ENCODE measurements at regions not wholly inside any gene's neighbourhood (a gene's known extent, or its start where the extent isn't known, plus 50 kb on each side); places are given as distances from the start of the nearest gene placed in this dataset.
A peak's percentile ranks its signal among the peaks of the same experiment; 100 is the strongest.
"Not testable (repeated sequence)": the region's sequence is repeated elsewhere in the genome, so short reads cannot be mapped to it uniquely, and the experiment has no call there.

DNA sequence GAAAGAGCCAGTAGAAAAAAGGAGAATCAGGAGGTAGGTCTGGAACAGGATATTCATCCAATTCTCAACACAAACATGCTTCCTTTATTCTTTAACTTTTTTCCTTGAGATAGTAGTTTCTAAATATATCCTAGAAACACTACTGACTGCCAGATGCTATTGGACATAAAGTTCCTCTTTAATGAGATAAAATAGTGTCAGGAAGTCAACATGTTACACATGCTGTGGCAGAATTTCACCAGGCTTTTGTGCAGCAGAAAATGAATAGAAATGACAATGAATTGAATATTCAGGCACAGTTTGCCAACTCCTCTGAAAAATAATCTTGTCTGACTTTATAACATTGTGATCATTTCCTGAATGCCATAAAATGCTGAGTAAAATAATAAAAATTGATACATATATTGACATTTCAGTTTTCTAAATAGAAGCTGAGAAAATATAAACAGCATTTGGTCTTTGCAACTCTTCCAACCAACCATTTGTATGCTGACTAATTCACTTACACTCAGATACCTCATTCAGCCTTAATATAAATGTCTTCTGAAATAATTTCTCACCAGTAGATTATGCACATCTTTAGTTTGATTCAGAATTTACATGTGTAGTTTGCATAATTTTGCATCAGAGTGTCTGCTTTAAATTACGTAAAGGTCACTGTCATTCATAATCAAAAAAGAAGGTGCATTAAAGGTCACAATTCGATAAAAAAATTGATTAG lies 486.1 kb upstream of the ADGRL2 start:
- no peak for DNase-seq

DNA sequence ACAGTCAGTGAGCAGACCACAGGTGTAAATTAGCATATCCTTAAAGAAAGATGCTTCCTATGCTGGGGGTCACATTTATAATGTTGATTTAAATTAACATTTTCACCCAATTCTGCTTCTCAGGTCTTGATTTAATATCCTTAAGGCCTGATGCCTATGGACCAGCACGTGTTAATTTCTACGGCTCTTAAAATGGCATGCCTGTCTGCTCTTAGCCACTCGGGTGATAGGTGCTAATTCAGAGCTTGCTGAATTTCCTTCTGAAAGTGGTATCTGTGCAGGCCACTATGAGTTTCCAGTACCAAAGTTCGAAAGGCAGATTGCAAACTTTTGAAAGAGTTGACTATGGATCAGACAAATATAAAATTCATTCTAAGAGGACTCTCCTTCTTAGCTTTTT lies 487.4 kb upstream of the ADGRL2 start:
- DNase-seq = no peak

GRCh38 chr1:81312272-81312754 lies 488.4 kb upstream of the ADGRL2 start:
- no peak for DNase-seq

- no peak for DNase-seq
These were observed 490.5 kb upstream of the ADGRL2 start for GRCh38 chr1:81310250-81310649.

GRCh38 chr1:81308191-81308590 lies 492.5 kb upstream of the ADGRL2 start:
- no peak for DNase-seq

DNA sequence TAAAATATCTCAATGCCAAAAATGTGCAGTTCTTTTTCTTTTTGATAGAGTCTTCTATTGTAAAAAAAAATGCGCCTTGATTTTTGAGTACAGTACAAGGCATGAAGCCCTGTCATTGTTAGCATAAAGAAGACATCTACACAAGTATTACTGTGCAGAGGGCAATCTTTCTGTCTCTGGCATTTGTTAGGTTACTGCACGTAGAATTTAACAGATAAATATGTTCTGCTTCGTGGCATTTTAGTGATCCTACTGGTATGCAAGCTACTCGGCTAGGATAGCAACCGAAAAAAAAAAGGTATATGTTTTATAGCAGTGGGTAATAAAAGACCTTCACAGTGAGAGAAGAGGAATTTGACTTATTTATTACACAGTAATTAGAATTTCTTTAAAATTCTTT lies 492.9 kb upstream of the ADGRL2 start:
- no peak for DNase-seq

DNA sequence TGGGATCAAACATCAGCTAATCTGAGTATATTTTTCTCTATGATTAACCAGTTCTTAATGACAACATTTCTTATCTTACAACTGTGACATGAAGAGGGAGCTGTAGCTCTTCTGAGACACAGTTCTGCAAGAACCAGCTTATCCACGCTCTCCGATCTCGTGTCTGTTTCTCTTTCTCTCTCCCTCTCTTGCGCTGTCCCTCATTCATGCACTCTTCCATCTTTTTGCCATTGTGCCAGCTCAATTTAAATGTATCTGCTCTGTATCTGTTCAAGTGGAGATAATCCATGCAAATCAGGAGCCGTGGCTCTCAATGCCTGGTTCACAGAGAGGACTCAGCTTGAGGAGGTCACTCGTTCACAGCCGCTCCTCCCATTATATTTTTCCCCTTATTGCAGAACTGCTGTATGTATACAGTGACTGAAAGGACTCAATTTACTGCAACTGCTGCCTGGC lies 494.7 kb upstream of the ADGRL2 start:
- DNase-seq = peak; percentile 39

DNA sequence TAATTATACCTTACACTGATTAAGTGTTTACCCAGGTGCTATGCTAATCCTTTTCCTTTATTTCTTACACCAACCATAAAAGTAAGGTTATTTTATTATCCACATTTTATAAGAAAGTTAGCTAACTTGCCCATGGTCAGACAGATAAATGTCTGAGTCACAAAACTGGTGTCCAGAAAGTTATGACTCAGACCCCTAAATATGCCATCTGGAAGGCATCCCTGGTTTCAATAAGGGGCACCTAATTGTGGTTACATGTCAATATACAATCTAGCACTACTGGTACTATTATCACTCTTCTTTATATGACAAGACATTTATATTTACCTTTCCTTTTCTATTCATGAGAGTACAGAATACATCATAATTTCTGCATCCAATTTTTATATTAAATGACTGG lies 496.5 kb upstream of the ADGRL2 start:
- no peak for DNase-seq

DNA sequence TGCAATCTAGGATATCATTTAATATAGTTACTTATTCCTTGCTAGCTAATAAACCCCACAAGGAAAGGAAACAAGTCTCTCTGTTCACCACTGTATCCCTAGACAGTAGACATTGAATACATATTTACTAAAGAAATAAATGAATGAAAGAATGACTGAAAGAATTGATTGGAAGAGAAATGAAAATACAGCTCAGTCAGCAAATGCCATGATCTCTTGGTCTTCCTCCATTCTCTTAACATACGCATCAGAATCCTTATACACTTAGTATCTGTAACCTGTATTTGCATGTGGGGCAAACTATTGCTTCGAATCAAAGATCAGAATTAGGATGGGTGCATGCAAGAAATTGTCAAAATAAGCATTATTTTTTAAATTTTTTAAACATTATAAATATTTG lies 500.8 kb upstream of the ADGRL2 start:
- DNase-seq = no peak

DNA sequence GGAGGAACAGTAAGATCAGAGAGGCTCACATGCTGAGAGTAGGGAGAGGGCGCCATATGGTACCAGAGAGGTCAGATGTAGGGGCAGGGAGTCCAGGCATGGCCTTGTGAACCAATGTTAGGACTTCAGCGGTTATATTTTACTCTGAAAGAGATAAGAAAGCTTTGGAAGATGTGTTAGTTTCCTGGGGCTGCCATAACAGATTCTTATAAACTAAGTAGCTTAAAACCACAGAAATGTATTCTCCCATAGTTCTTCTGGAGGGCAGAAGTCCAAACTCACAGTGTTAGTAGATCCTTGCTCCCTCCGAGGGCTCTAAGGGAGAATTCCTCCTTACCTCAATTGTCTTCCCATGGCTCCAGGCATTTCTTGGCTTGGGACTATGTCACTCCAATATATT lies 502.5 kb upstream of the ADGRL2 start:
- DNase-seq = no peak

GRCh38 chr1:81296601-81297000 lies 504.1 kb upstream of the ADGRL2 start:
- DNase-seq = no peak

DNA sequence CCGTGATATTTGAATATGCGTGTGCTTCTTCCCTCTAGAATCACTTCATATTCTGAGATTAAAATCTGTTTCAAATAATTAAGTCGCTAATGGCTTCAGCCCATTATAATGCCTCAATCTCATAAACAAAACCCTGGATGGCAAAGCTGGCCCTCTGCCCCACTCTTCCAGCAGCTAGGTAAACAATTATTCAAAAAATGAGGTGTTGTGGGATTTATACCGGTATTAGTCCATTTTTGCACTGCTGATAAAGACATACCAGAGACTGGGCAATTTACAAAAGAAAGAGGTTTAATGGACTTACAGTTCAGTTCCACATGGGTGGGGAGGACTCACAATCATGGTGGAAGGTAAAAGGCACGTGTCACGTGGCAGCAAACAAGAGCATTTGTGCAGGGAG lies 510.4 kb upstream of the ADGRL2 start:
- no peak for DNase-seq

DNA sequence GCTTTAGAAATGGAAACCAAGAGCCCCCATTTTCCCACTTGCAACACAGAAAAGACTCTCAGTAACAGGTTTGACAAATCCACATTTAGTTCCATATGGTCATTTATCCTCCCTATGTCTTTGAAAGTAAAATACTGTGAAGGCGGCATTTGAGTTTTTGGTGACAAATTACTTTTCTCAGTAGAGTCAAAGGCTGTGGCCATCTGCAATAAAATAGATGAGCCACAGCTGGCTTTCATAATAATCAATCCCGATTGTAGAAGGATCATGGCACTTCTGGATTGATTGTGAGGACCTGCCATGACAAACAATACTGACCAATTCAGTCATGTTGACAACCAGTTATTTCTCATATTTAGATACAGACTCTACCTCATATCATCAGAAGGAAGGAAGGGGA lies 512.0 kb upstream of the ADGRL2 start:
- DNase-seq = no peak

DNA sequence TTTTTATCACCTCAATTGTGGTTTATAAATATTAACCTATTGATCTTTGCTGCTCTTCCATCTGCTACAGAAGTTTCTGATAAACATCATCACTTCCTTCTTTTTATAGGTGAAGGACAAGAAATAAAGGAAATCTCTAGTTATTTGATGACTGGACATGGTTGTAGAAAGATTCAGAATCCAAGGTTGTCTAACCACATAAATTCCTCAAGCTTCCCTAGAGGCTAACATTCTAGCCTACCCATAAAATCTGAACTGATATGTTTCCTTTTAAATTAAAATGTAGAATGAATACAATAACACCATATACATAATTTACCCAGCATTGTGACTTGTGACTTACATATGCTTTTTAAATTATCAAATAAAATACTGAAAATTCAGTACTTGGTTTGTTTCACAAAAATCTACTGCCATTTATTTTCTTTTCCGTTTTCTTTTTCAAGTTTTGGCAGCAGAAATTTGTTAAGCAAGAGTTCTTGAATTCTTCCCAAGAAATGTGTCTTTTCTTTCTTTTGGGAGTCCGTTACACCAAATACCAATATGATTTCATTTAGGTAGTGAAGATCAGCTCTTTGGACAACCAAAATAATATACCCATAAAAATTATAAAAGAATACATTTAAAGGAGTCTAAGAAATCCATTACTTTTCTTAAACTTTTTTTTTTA lies 513.2 kb upstream of the ADGRL2 start:
- no peak for DNase-seq

- DNase-seq = no peak
These were observed 530.7 kb upstream of the ADGRL2 start for GRCh38 chr1:81270051-81270450.

DNA sequence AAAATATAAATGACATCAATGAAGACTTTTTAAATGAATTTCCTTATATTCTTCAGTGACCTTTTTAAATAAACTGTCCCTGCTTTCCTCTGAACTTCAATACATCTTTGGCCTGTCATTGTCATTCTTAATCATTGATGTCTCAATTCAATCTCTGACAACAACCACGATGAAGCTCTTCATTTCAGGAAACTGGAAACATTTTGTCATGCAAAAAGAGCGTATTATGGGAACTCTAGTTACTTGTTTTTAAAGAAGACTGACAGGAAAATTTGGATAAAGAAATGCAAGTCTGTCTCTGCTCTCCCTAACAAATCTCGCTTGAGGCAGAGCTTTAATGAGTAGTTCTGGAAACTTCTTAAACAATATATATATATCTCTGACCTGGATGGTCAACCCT lies 535.8 kb upstream of the ADGRL2 start:
- no peak for DNase-seq

- DNase-seq = no peak
These were observed 540.9 kb upstream of the ADGRL2 start for GRCh38 chr1:81259625-81260411.

- no peak for DNase-seq
These were observed 546.2 kb upstream of the ADGRL2 start for GRCh38 chr1:81254560-81254959.

GRCh38 chr1:81254068-81254467 lies 546.7 kb upstream of the ADGRL2 start:
- no peak for DNase-seq

GRCh38 chr1:81252471-81253151 lies 548.1 kb upstream of the ADGRL2 start:
- DNase-seq = no peak

DNA sequence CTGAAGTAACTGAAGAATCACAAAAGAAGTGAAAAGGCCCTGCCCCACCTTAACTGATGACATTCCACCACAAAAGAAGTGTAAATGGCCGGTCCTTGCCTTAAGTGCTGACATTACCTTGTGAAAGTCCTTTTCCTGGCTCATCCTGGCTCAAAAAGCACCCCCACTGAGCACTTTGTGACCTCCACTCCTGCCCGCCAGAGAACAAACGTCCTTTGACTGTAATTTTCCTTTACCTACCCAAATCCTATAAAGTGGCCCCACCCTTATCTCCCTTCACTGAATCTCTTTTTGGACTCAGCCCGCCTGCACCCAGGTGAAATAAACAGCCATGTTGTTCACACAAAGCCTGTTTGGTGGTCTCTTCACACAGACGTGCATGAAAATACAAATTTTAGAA lies 549.9 kb upstream of the ADGRL2 start:
- DNase-seq = not testable (repeated sequence)

DNA sequence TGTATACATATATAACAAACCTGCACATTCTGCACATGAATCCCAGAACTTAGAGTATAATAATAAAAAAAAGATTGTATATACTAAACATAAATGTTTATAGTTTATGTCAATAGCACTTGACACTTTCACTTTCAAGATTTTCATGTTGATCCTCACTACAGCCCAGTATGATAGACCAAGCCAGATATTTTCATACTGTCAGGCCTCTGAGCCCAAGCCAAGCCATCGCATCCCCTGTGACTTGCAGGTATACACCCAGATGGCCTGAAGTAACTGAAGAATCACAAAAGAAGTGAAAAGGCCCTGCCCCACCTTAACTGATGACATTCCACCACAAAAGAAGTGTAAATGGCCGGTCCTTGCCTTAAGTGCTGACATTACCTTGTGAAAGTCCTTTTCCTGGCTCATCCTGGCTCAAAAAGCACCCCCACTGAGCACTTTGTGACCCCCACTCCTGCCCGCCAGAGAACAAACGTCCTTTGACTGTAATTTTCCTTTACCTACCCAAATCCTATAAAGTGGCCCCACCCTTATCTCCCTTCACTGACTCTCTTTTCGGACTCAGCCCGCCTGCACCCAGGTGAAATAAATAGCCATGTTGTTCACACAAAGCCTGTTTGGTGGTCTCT lies 555.5 kb upstream of the ADGRL2 start:
- DNase-seq = not testable (repeated sequence)

- DNase-seq = not testable (repeated sequence)
These were observed 556.1 kb upstream of the ADGRL2 start for GRCh38 chr1:81244612-81245011.

Measured in midbrain (tissue), 1 donor.